Right hindlimb (tissue), 1 donor: ENCODE measurements at regions not wholly inside any gene's neighbourhood (a gene's known extent, or its start where the extent isn't known, plus 50 kb on each side); places are given as distances from the start of the nearest gene placed in this dataset.

Experiments used
- DNase-seq: peaks from one replicate; pipeline ENCODE4 v3.0.0-alpha.2; 2018

DNA sequence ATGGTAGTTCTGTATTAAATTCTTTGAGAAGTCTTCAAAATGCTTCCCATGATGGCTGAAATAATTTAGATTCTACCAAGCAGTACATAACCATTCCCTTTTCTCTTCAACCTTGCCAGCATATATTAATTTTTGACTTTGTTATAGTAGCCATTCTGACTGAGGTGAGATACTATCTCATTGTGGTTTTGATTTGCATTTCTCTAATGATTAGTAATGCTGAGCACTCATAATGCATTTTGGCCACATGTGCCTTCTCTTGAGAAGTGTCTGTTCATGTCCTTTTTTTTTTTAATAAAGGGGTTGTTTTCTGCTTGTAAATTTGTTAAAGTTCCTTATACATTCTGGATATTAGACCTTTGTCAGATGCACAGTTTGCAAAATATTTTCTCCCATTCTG, 173.9 kb downstream of the CALCRL start:
- DNase-seq: no peak

DNA sequence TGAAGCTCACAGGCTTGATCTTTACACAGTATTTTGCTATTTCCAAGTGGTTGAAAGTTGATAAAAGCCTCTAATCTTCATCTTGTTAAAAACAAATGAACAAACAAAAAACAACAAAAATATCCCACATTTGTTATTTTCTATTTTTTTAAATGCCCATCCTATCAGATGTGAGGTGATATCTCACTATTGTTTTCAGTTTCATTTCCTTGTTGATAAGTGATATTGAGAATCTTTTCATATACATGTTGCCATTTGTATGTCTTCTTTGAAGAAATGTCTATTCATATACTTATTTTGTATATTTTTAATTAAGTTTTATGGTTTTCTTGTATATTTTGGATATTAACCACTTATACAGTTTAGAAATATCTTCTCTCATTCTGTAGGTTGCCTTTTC, 175.8 kb downstream of the CALCRL start:
- no peak for DNase-seq

DNA sequence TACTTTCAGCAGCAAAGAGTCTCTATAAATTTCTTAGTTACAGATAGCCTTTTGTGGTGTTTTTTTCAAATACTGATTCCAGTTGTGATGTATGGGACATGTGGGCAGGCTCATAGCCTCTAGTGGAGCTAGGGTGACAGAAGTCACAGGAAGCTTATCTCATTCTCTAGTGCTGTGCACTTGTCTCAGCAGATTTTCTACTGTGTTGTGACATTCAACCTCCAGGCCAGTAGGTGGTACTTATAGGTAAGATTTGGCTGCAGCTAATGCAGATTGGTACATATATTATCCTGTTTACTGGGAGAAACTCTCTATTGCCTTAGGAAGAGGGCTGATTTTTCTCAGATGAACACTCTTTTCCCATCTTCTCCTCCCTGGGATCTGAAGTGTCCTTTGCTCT, 176.2 kb downstream of the CALCRL start:
- no peak for DNase-seq

DNA sequence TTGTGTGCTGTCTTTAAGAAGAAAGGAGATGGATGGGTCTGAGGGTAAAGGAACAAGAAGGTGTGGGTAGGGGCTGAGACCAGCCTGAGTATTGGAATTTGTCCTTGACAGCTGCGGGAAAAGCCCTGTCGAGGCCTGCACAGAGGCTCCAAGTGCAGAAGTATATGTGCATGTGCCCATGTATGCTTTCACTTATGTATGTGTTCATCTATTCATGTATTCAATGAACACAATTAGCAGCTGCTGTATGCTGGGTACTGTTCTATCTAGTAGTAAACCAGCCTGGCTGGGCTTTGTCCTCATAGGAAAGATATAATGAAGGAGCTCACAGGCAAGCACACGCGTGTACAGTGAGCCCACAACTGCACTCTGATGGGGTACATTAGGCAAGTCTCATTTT, 181.4 kb downstream of the CALCRL start:
- no peak for DNase-seq

DNA sequence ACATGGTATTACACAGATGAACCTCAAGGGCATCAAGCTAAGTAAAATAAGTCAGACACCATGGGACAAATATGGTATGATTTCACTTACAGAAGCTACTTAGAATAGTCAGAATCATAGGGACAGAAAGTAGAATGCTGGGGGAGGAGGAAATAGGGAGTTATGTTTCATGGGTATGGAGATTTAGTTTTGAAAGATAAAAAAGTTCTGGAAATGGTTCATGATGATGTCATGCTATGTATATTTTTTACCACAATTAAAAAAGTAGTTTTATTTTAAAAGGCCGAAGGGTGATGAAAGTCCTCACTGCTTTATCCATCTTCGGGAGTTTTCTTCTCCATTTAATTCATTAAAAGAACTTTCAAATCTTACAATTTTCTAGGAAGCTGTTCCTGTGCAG, 181.9 kb downstream of the CALCRL start:
- no peak for DNase-seq

DNA sequence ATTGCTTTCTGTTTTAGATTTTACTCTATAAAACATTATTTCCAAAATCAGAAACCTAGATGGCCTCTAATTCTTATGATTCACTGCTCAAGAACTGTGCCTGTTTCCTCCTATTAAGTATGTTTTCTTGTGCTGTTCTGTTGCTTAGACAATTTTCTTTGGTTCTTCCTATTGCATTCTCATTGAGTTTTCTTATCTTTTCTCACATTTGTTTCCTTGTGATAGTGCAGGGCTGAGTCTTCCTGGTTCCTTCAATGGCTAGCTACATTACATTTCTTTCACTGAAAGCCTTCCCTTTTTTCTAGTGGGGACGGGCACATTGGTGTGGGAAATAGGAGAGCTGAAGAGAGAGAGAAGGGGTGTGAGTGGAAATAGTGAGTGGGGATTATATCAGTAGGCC, 183.4 kb downstream of the CALCRL start:
- DNase-seq: no peak

DNA sequence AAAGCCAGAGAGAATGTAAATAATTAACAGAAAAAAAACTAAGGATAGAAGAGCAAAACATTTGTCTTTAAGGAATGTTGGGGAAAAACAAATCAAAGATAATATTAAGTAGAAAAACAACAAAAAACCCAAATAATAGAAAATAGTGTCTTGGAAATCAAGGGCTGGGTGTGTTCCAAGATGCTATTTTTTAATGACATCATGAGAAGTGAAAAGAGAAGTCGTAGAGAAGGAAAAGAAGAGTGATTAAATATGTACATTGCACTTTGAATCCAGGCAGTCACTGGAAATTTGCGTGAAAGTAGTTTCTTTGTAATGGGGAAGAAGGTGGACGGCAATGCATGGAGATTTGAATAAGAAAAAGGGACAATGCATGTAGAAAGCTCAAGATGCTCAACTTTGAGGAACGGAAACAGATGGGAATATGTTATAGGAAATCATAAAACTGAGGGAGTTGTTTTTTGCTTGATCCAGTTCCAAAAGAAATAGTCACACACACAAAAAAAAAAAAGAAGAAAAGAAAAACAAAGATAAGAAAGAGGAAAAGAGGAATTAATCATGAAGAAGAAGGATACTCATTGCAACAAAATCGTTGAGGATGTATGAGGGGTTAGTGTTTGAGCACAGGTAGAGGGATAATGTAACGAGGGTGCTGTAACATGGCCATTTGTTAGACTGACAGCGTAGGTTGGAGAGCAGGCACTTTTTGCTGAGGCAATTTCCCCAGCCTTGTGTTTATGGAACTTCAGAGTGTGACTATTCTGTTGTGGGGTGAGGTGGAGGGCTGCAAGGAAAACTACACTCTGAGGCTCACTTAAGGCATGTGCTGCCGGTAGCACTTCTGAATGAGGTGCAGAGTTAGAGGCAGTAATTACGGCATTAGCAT, 184.1 kb downstream of the CALCRL start:
- DNase-seq: no peak

DNA sequence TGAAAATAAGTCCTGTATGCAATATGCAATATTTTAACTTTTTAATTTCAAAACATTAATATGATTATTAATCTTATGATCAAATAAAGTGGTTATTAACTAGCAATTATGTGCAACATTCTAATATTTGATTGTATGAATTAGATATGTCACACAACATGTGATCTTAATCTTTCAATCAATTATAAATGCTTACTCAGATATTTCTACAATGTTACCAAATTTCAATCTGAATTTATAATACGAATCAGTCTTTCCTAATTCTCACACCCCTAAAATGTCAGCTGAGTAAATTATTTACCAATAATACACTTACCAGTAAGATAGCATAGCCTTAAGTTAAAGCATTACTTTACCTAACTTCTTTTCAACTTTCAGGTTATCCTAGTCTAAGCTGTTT, 186.3 kb downstream of the CALCRL start:
- DNase-seq: no peak

DNA sequence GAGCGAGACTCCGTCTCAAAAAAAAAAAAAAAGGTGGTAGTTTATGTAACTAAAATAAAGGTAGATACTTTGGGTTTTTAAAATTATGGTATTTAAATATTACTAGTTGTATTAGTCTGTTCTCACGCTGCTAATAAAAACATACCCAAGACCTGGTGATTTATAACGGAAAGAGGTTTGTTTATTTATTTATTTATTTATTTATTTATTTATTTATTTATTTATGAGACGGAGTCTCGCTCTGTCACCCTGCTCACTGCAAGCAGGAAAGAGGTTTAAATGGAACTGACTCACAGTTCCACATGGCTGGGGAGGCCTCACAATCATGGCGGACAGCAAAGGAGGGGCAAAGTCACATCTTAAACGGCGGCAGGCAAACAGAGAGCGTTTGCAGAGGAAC, 196.0 kb downstream of the CALCRL start:
- DNase-seq: no peak

DNA sequence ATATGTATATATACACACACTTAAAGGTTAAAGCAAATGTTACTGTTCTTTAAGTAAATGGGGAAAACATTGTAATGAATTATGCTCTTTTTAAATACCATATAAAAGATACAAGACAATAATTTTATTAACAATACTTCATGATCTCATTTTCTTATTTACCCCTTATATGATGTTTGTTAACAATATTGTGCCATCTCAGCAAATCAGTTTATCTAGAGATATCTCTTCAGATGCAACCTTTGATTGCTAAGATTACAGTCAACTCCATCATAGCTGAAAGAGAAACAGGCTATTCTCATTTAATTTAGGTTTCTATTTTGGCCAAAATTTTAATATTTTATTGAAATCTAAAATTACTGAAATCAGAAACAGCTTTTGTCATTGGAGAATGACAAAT, 197.9 kb downstream of the CALCRL start:
- DNase-seq: no peak

- no peak for DNase-seq
Measured at GRCh38 chr2:187233811-187234210, 214.2 kb downstream of the CALCRL start.

DNA sequence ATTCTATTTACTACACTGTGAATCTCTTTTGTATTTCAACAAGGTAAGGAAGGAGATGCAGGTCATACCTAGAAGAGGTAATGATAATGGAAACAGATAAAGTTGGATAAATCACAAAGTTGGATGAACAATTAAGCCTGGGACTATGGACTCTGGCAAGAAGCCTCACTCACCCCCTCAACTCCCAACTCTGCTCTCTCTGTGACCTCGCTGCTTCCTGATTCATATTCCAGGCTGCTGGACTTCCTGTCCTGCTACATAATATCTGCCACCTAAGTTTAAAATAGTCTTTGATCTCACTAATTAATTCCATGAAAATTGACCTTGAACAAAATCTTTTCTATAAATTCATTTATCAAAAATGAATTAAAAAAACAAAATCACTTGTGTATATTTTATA, 215.3 kb downstream of the CALCRL start:
- DNase-seq: no peak

DNA sequence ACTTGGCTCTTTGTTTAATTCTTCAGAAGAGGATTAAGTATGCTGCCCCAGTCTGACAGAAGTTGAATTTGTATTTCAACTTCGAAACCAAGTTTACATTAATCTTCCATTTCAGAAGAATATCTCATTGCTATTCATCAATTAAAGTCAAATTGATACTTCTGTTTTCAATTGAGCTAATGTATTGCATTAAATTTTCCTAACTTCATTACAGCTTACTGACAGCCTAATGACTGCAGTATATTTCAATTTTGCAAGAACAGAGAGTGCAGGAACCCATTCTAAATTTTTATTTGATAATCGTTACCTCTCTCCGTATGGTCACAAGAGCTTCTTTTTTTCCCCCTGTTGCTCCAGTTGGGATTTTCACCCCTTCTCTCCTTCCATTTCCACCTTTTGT, 218.0 kb downstream of the CALCRL start:
- no peak for DNase-seq

DNA sequence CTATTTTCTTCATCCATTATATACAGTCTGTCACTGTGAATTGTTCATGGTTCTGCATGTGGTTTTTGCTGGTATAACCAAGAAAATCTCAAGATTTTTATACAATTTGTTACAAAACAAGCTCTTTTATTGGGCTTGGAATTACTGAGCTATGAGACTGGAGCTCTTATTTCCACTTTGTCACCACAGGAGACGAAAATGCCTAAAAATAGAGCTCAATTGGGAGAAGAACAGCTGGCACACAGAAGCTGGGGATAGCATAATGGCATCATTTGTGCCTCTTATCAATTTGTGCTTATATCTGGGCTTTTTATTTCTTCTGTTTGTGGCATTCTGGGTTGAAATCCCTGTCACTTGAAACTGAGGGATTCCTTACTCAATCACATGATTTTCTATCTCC, 219.1 kb downstream of the CALCRL start:
- no peak for DNase-seq

DNA sequence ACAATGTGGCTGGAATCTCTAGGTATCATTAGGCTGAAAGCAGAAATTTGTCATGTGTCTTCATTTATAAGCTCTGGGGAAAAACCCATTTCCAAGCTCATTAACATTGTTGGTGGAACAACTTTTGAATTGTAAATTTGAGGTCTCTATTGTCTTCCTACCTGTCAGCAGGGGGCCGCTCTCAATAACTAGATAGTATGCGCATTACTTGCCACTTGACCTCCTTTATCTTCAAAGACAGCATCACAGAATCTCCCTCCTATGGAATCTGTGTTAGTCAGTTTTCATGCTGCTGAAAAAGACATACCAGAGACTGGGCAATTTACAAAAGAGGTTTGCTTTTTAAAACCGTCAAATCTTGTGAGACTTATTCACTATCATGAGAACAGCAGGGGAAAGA, 223.1 kb downstream of the CALCRL start:
- no peak for DNase-seq

DNA sequence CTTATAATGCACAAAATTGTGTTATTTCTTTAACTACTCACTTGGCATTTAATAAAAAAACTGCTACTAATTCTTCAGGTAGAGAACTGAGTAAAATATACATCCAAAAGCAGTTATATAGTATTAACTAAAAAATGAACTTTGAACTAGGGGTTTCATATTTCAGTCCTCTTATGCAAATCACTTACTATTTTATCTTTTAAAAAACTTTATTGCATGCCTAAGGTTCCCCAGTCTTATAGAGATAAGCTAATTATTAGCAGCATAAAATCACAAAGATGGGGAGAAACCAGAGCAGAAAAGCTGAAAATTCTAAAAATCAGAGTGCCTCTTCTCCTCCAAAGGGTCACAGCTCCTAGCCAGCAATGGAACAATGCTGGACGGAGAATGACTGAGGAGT, 228.0 kb downstream of the CALCRL start:
- DNase-seq: no peak

- DNase-seq: no peak
Measured at GRCh38 chr2:187215532-187216240, 232.4 kb downstream of the CALCRL start.

DNA sequence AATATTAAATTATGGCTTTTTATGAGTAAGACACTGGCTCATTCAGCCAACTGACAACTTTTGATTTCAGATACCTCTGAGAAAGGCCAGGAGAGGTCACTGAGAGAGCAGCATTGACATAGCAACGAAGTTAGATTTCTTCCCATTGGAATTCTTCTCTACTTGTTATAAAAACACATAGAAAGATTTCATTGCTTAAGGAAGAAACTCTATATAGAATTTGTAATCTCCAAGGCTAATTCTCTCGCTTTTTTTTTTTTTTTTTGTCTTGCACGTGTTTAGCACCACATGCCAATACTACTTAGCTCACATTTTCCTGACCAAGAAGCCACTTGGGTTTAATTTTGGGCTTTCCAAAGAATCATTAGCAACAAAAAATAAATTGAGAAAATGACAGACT, 233.7 kb downstream of the CALCRL start:
- DNase-seq: no peak

DNA sequence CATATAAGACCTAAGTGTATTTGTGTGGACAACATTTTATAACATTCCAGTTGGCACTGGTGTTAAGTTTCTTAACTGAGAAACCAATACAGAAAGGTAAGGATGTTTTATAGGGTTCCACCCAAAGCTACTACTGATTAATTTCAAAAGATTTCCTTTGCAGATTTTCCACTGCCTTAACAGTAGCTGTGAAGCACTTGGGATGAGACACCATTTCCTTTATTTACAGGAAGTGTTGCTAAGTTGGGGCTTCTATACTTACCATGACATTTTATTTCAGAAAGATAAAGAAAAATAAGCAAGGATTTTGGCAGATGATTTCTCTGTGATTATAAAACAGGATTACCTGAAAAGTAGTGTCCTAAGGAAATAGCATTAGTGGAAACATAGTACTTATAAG, 234.3 kb downstream of the CALCRL start:
- DNase-seq: no peak

DNA sequence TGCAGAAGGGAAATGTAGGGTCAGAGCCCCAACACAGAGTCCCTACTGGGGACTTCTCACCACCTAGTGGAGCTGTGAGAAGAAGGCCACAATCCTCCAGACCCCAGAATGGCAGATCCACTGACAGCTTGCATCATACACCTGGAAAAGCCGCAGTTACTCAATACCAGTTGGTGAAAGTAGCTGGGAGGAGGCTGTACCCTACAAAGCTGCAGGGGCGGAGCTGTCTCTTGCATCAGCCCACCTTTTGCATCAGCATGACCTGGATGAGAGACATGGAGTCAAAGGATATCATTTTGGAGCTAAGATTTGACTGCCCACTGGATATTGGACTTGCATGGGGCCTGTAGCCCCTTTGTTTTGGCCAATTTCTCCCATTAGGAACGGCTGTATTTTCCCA, 237.3 kb downstream of the CALCRL start:
- DNase-seq: no peak

DNA sequence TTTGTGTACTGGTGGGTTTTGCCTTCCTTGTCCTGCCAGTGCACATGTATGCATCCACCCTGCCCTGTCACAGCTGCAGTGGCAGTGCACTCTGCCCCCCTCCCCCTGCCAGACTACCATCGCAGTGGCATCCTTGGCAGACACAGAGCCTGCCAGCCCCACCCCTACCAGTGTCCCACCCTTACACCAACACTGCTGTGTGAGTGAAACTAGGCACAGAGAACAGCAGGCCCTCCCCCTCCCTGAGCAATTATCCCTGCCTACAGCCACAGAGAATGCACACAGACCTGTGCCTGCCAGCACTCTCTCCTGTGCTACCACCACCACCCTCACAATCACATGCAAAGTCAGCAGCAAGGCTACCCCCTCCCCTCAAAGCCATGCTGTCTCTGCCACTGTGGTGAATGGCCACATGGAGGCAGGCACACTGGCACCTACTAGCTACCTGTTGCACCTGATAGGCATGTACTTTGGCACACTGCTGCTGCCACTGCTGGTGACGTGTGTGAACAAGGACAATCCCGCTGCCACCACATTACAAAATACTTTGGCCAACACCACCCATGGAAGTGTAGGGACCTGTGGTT, 239.8 kb downstream of the CALCRL start:
- no peak for DNase-seq

DNA sequence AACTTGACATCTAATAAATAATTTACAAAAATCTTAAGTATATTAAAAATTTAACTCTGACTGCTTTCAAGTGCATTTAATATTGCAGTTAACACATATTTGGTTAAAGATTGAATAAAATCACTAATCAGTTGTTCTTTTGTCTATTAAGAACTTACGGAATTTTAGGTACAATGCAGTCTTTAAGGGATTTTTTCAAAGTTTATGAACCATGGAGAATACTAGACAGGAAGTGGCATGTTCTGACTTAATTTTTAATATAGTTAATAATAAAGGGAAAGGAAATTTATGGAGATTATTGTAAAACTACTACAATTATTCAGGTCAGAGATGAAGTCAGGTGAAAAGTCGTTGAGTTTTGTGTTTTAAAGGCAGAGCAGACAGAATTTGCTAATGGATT, 240.9 kb downstream of the CALCRL start:
- no peak for DNase-seq

GRCh38 chr2:187206471-187206870, 241.6 kb downstream of the CALCRL start:
- no peak for DNase-seq

DNA sequence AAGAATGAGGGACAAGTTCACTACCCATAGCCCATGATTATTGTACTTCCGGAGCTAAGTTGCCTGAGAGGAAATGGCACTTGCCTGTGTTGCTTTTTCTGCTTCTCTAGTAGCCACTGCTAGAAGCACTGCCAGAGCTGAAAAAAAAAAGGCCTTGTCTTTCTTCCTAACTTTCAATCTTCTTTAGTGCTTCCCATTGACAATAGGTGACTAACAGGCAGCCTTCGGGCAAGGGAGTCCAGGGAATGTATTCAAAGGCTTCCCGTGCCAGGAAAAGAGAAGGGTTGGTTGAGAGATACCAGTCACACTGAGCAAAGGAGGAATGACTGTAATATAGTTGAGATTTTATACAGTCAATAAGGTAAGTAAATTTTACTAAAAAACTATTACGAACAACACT, 242.0 kb downstream of the CALCRL start:
- no peak for DNase-seq
